Mucosa of descending colon (tissue), 3 donors: ENCODE measurements at regions not wholly inside any gene's neighbourhood (a gene's known extent, or its start where the extent isn't known, plus 50 kb on each side); places are given as distances from the start of the nearest gene placed in this dataset.
A peak's percentile ranks its signal among the peaks of the same experiment; 100 is the strongest.

Experiments used
- ATAC-seq: fragments of 200-7000 bp; cut with Tn5 transposase; one replicate; pipeline ENCODE4 v1.9.1; 2020; ENCODE audit warnings: mild to moderate bottlenecking, moderate library complexity
- DNase-seq, 3 donors: peaks; one replicate each; pipeline ENCODE4 v3.0.0-alpha.2; 2020
- H3K36me3 ChIP-seq: fragments of 200-600 bp; one replicate; pipeline ENCODE4 v1.8.0; 2021; ENCODE audit warnings: low read depth, mild to moderate bottlenecking
- H3K4me1 ChIP-seq: fragments of 200-600 bp; one replicate; pipeline ENCODE4 v1.8.0; 2021; ENCODE audit warnings: low read depth, mild to moderate bottlenecking
- H3K4me3 ChIP-seq: fragments of 200-600 bp; one replicate; pipeline ENCODE4 v1.8.0; 2021; ENCODE audit warnings: mild to moderate bottlenecking
- H3K9me3 ChIP-seq: fragments of 200-600 bp; one replicate; pipeline ENCODE4 v1.8.0; 2021; ENCODE audit warnings: mild to moderate bottlenecking
- intact Hi-C, 2 donors: fragments of 100-400 bp; cut with DNase I in 1 of 2; cut with micrococcal nuclease in 1 of 2; formaldehyde crosslinking; loops; one replicate each; pipeline versions ENCODE4 v1.11.0 to v1.11.1; 2022; cut with DNase I, micrococcal nuclease
- TF ChIP-seq, protein P1 (sequence below): fragments of 200-600 bp; IDR thresholded peaks from one replicate; pipeline ENCODE4 v1.8.0; 2022; ENCODE audit warnings: antibody characterized with exemption, mild to moderate bottlenecking
- donor health status: DM: no; HTN: no; CAD: no; lungs with moderate emphysema.
- donor health status: DM: no; HTN: no; CAD: no.
- donor health status: DM: no; HTN: yes; CAD: no.

GRCh38 chr10:105952153-105952552, 1212.4 kb downstream of the SORCS1 start:
- no peak overlapping the region for H3K4me3 ChIP-seq
- TF ChIP-seq, protein P1, sequence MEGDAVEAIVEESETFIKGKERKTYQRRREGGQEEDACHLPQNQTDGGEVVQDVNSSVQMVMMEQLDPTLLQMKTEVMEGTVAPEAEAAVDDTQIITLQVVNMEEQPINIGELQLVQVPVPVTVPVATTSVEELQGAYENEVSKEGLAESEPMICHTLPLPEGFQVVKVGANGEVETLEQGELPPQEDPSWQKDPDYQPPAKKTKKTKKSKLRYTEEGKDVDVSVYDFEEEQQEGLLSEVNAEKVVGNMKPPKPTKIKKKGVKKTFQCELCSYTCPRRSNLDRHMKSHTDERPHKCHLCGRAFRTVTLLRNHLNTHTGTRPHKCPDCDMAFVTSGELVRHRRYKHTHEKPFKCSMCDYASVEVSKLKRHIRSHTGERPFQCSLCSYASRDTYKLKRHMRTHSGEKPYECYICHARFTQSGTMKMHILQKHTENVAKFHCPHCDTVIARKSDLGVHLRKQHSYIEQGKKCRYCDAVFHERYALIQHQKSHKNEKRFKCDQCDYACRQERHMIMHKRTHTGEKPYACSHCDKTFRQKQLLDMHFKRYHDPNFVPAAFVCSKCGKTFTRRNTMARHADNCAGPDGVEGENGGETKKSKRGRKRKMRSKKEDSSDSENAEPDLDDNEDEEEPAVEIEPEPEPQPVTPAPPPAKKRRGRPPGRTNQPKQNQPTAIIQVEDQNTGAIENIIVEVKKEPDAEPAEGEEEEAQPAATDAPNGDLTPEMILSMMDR: no peak
- intact Hi-C loops: no loop called here
- H3K36me3 ChIP-seq: no peaks in the 10 kb centered on the region
- H3K9me3 ChIP-seq: no peaks in the 10 kb centered on the region
- H3K4me1 ChIP-seq: no peaks in the 10 kb centered on the region
- DNase-seq (peak in 1 of 3 donors; percentile 8), ATAC-seq (peak; percentile 47)

DNA sequence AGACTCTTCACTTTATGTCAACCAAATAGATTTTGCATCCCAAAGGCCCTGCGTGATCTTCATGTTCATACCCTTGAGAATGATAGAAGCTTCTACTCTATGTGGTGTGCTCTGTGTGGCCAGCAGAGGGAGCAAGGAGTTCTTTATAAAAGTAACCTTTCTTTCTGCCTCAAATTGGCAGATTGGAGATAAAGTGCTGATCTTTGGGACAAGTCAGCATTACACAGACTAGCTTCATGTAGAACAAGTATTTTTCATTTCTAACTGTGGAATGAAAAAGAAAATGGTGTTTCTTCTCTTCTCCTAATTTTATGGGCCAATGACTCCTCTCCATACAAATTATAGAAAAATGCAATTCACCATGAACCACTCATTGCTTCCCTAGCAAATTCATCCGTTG, 1214.1 kb downstream of the SORCS1 start:
- Histone ChIP-seq H3K36me3 (no peaks in the 10 kb centered on the region), H3K4me1 (no peaks in the 10 kb centered on the region), H3K4me3 (no peak overlapping the region), H3K9me3 (no peaks in the 10 kb centered on the region)
- ATAC-seq (peak; percentile 33), DNase-seq (peak in 1 of 3 donors; percentile 49)
- TF ChIP-seq, protein P1: peak; percentile 15
- intact Hi-C loops: no loop called here

- TF ChIP-seq, protein P1: no peak
- DNase-seq: no peak
- intact Hi-C loops: no loop called here
Observed at GRCh38 chr10:105949721-105950120, 1214.8 kb downstream of the SORCS1 start.

GRCh38 chr10:105925045-105925785, 1239.3 kb downstream of the SORCS1 start:
- H3K4me3 ChIP-seq: no peak overlapping the region
- no peaks in the 10 kb centered on the region for H3K36me3 ChIP-seq
- no peaks in the 10 kb centered on the region for H3K9me3 ChIP-seq
- ATAC-seq: no peak
- TF ChIP-seq, protein P1: no peak
- DNase-seq: no peak
- H3K4me1 ChIP-seq: no peaks in the 10 kb centered on the region
- intact Hi-C loops: no loop called here

More at GRCh38 chr10:105949721-105950120, 1214.8 kb downstream of the SORCS1 start:
- Histone ChIP-seq H3K9me3 (no peaks in the 10 kb centered on the region), H3K4me1 (no peaks in the 10 kb centered on the region), H3K36me3 (no peaks in the 10 kb centered on the region), H3K4me3 (no peak overlapping the region)
- ATAC-seq: no peak

- no peaks in the 10 kb centered on the region for H3K9me3 ChIP-seq
- no peak overlapping the region for H3K4me3 ChIP-seq
- intact Hi-C loops: no loop called here
- H3K36me3 ChIP-seq: no peaks in the 10 kb centered on the region
- ATAC-seq (no peak), DNase-seq (no peak)
- TF ChIP-seq, protein P1: no peak
- no peaks in the 10 kb centered on the region for H3K4me1 ChIP-seq
Observed at GRCh38 chr10:105921348-105921747, 1243.2 kb downstream of the SORCS1 start.
